Fibroblast of skin of abdomen (primary cell): ENCODE measurements at regions not wholly inside any gene's neighbourhood (a gene's known extent, or its start where the extent isn't known, plus 50 kb on each side); places are given as distances from the start of the nearest gene placed in this dataset.
"Not testable (repeated sequence)": the region's sequence is repeated elsewhere in the genome, so short reads cannot be mapped to it uniquely, and the experiment has no call there.

Experiments used
- DNase-seq: peaks from one replicate; pipeline ENCODE4 v3.0.0-alpha.2; 2013

GRCh38 chr17:77606865-77607210, 351.7 kb upstream of the TNRC6C start:
- no peak for DNase-seq

GRCh38 chr17:77607606-77608005, 350.9 kb upstream of the TNRC6C start:
- DNase-seq, result no peak

- DNase-seq, result no peak
These were observed 350.1 kb upstream of the TNRC6C start for GRCh38 chr17:77608431-77608830.

GRCh38 chr17:77609553-77610517, 348.7 kb upstream of the TNRC6C start:
- peak; percentile 40 for DNase-seq

GRCh38 chr17:77610518-77610893, 348.0 kb upstream of the TNRC6C start:
- DNase-seq, result no peak

GRCh38 chr17:77610972-77611521, 347.5 kb upstream of the TNRC6C start:
- peak; percentile 54 for DNase-seq

GRCh38 chr17:77611791-77612502, 346.6 kb upstream of the TNRC6C start:
- DNase-seq, result no peak

GRCh38 chr17:77613218-77613617, 345.3 kb upstream of the TNRC6C start:
- DNase-seq, result no peak

- DNase-seq, result no peak
These were observed 344.9 kb upstream of the TNRC6C start for GRCh38 chr17:77613627-77614026.

- DNase-seq, result no peak
These were observed 342.7 kb upstream of the TNRC6C start for GRCh38 chr17:77615703-77616253.

- no peak for DNase-seq
These were observed 342.2 kb upstream of the TNRC6C start for GRCh38 chr17:77616254-77616731.

- no peak for DNase-seq
These were observed 341.0 kb upstream of the TNRC6C start for GRCh38 chr17:77617516-77617915.

GRCh38 chr17:77618173-77618572, 340.3 kb upstream of the TNRC6C start:
- no peak for DNase-seq

GRCh38 chr17:77618731-77619130, 339.8 kb upstream of the TNRC6C start:
- DNase-seq, result no peak

GRCh38 chr17:77619326-77619725, 339.2 kb upstream of the TNRC6C start:
- no peak for DNase-seq

GRCh38 chr17:77619851-77620250, 338.7 kb upstream of the TNRC6C start:
- DNase-seq, result peak; percentile 66

- DNase-seq, result no peak
These were observed 338.2 kb upstream of the TNRC6C start for GRCh38 chr17:77620282-77620681.

GRCh38 chr17:77622084-77622483, 336.4 kb upstream of the TNRC6C start:
- not testable (repeated sequence) for DNase-seq

GRCh38 chr17:77622647-77623046, 335.9 kb upstream of the TNRC6C start:
- no peak for DNase-seq

- not testable (repeated sequence) for DNase-seq
These were observed 335.2 kb upstream of the TNRC6C start for GRCh38 chr17:77623321-77623720.

- no peak for DNase-seq
These were observed 330.5 kb upstream of the TNRC6C start for GRCh38 chr17:77628035-77628434.

GRCh38 chr17:77629284-77629683, 329.2 kb upstream of the TNRC6C start:
- not testable (repeated sequence) for DNase-seq

GRCh38 chr17:77631307-77631706, 327.2 kb upstream of the TNRC6C start:
- DNase-seq, result no peak
